ENCODE measurements at regions not wholly inside any gene's neighbourhood (a gene's known extent, or its start where the extent isn't known, plus 50 kb on each side); places are given as distances from the start of the nearest gene placed in this dataset.

DNA sequence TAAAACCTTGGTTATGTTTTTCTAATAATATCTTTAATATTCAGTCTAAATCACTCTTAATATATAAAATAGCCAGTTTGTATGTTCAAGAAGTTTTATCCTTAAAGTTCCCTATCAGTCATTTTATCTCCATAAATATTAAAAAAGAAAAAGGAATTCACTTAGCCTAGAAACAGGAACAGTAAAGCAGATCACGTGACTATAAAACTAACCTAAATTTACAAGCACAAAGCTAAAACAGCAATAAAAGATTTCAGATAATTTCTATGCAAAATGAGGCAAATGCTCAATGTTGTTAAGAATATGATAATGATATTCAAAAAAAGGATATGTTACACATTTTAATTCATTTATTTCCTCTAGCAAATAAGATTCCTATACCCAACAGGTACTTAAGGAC, 57.1 kb upstream of the TNIP3 start:
- TF ChIP-seq, protein P1, sequence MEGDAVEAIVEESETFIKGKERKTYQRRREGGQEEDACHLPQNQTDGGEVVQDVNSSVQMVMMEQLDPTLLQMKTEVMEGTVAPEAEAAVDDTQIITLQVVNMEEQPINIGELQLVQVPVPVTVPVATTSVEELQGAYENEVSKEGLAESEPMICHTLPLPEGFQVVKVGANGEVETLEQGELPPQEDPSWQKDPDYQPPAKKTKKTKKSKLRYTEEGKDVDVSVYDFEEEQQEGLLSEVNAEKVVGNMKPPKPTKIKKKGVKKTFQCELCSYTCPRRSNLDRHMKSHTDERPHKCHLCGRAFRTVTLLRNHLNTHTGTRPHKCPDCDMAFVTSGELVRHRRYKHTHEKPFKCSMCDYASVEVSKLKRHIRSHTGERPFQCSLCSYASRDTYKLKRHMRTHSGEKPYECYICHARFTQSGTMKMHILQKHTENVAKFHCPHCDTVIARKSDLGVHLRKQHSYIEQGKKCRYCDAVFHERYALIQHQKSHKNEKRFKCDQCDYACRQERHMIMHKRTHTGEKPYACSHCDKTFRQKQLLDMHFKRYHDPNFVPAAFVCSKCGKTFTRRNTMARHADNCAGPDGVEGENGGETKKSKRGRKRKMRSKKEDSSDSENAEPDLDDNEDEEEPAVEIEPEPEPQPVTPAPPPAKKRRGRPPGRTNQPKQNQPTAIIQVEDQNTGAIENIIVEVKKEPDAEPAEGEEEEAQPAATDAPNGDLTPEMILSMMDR (IDR thresholded peaks at IDR 0.05) = no peak
- TF ChIP-seq EP300 (IDR thresholded peaks at IDR 0.05) = no peak

Data from tibial nerve (tissue), 4 donors.